Trophoblast cell (in vitro differentiated cells and primary cell): ENCODE measurements at regions not wholly inside any gene's neighbourhood (a gene's known extent, or its start where the extent isn't known, plus 50 kb on each side); places are given as distances from the start of the nearest gene placed in this dataset.

Experiments used
- DNase-seq, 2 donors: peaks; one replicate each; pipeline ENCODE4 v3.0.0-alpha.2; 2016
- H2AFZ ChIP-seq: 2 replicates; pipeline ENCODE4 v1.6.1; 2013; ENCODE audit warnings: low read length, moderate library complexity, mild to moderate bottlenecking; ENCODE audit not compliant: insufficient read depth, poor library complexity
- H2AK5ac ChIP-seq: 2 replicates; pipeline ENCODE4 v1.6.1; 2013; ENCODE audit warnings: mild to moderate bottlenecking, low read length
- H2BK120ac ChIP-seq: 2 replicates; pipeline ENCODE4 v1.6.1; 2013; ENCODE audit warnings: low read length, mild to moderate bottlenecking, moderate library complexity; ENCODE audit not compliant: insufficient read depth, poor library complexity
- H2BK12ac ChIP-seq: 2 replicates; pipeline ENCODE4 v1.6.1; 2013; ENCODE audit warnings: mild to moderate bottlenecking, low read length, moderate library complexity
- H2BK5ac ChIP-seq: 2 replicates; pipeline ENCODE4 v1.6.1; 2013; ENCODE audit warnings: low read length, low read depth, moderate library complexity, mild to moderate bottlenecking; ENCODE audit not compliant: poor library complexity
- H3K14ac ChIP-seq: 2 replicates; pipeline ENCODE4 v1.6.1; 2013; ENCODE audit warnings: mild to moderate bottlenecking, low read length
- H3K18ac ChIP-seq: 2 replicates; pipeline ENCODE4 v1.6.1; 2013; ENCODE audit warnings: mild to moderate bottlenecking, low read length
- H3K23ac ChIP-seq: 2 replicates; pipeline ENCODE4 v1.6.1; 2013; ENCODE audit warnings: low read length
- H3K27ac ChIP-seq: 2 replicates; pipeline ENCODE4 v1.5.1; 2013; ENCODE audit warnings: low read depth, mild to moderate bottlenecking, inconsistent platforms, low read length, moderate library complexity
- H3K27me3 ChIP-seq: 2 replicates; pipeline ENCODE4 v1.6.1; 2013; ENCODE audit warnings: inconsistent platforms, mild to moderate bottlenecking, low read length, moderate library complexity; ENCODE audit not compliant: insufficient read depth
- H3K36me3 ChIP-seq, 2 experiments: 1 replicate in 1 of 2; 2 replicates in 1 of 2; pipeline ENCODE4 v1.6.1; 2013; ENCODE audit warnings: low read length in 2 of 2, mild to moderate bottlenecking in 2 of 2, moderate library complexity in 1 of 2; ENCODE audit not compliant: insufficient read depth in 2 of 2, control insufficient read depth in 1 of 2
- H3K4ac ChIP-seq: 2 replicates; pipeline ENCODE4 v1.6.1; 2013; ENCODE audit warnings: low read depth, mild to moderate bottlenecking, low read length, moderate library complexity
- H3K4me1 ChIP-seq, 2 experiments: 1 replicate in 1 of 2; 2 replicates in 1 of 2; pipeline ENCODE4 v1.6.1; 2013; ENCODE audit warnings: low read length in 2 of 2, mild to moderate bottlenecking in 2 of 2, moderate library complexity in 1 of 2; ENCODE audit not compliant: insufficient read depth in 2 of 2, control insufficient read depth in 1 of 2
- H3K4me2 ChIP-seq: 2 replicates; pipeline ENCODE4 v1.6.1; 2013; ENCODE audit warnings: inconsistent platforms, mild to moderate bottlenecking, low read length, moderate library complexity
- H3K4me3 ChIP-seq: 2 replicates; pipeline ENCODE4 v1.5.1; 2013; ENCODE audit warnings: mild to moderate bottlenecking, low read depth, low read length, inconsistent platforms
- H3K79me1 ChIP-seq: one replicate; pipeline ENCODE4 v1.6.1; 2013; ENCODE audit warnings: low read length
- H3K79me2 ChIP-seq: 2 replicates; pipeline ENCODE4 v1.6.1; 2013; ENCODE audit warnings: low read length, mild to moderate bottlenecking; ENCODE audit not compliant: control insufficient read depth, insufficient read depth, poor library complexity
- H3K9ac ChIP-seq: 2 replicates; pipeline ENCODE4 v1.6.1; 2013; ENCODE audit warnings: mild to moderate bottlenecking, low read length
- H3K9me3 ChIP-seq: 2 replicates; pipeline ENCODE4 v1.6.1; 2013; ENCODE audit warnings: low read depth, mild to moderate bottlenecking, control low read depth, inconsistent platforms, low read length; ENCODE audit not compliant: insufficient read depth
- H4K12ac ChIP-seq: 2 replicates; pipeline ENCODE4 v1.6.1; 2013; ENCODE audit warnings: low read depth, mild to moderate bottlenecking, low read length, moderate library complexity
- H4K8ac ChIP-seq: 2 replicates; pipeline ENCODE4 v1.6.1; 2013; ENCODE audit warnings: low read depth, mild to moderate bottlenecking, low read length, moderate library complexity
- H4K91ac ChIP-seq: one replicate; pipeline ENCODE4 v1.6.1; 2013; ENCODE audit warnings: low read depth, mild to moderate bottlenecking, low read length, moderate library complexity
- WGBS: extraction: QIAGEN DNeasy Blood & Tissue Kit; methylation state at CpG from one replicate; pipeline ENCODE4 v1.1.7; 2013; ENCODE audit warnings: missing lambda C conversion rate; ENCODE audit not compliant: insufficient read length, insufficient coverage; ENCODE audit errors: extremely low coverage; 5-methylcytosine and 5-hydroxymethylcytosine counted together

DNA sequence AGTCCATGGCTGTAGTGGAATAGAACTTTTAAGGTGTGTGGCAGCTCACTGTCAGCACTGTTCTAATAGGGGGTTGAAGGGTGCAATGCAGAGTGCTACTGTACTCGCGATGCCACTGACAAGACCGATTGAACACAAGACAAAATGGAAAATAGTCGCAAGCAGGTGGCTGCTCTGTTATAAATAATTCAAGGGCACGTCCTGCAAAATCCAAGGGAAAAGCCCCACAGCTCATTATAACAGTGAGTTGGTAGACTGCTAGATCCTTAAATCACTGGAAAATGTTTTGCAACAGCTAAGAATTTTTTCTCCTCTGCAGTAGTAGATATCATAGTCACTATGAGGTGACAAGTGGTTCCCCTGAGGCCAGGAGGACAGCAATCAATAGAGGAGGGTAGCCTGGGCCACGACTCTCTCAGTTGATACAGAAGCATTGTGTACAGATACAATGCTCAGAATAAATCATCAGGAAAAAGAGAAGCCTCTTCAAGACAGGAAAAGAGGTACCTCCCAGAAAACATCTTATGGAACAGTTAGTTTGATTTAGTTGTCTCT is 926.3 kb downstream of the TLE4 start:
- Histone ChIP-seq H3K27me3 (no peaks in the 10 kb centered on the region), H3K18ac (no peak overlapping the region), H3K27ac (no peak overlapping the region), H4K91ac (no peak overlapping the region), H2BK120ac (no peak overlapping the region), H3K4me1 (no peaks in the 10 kb centered on the region), H3K4ac (no peak overlapping the region), H3K79me1 (no peaks in the 10 kb centered on the region), H3K4me2 (no peak overlapping the region), H3K79me2 (no peaks in the 10 kb centered on the region), H3K4me3 (no peak overlapping the region), H2AK5ac (no peak overlapping the region), H2BK12ac (no peak overlapping the region), H2AFZ (no peak overlapping the region), H3K9ac (no peak overlapping the region), H4K8ac (no peak overlapping the region), H3K9me3 (no peaks in the 10 kb centered on the region), H3K36me3 (no peaks in the 10 kb centered on the region), H3K14ac (no peak overlapping the region), H3K23ac (no peak overlapping the region), H2BK5ac (no peak overlapping the region), H4K12ac (no peak overlapping the region)
- DNase-seq, result no peak
- WGBS, result no CpG with 5 or more reads among the region's 6 CpGs

DNA sequence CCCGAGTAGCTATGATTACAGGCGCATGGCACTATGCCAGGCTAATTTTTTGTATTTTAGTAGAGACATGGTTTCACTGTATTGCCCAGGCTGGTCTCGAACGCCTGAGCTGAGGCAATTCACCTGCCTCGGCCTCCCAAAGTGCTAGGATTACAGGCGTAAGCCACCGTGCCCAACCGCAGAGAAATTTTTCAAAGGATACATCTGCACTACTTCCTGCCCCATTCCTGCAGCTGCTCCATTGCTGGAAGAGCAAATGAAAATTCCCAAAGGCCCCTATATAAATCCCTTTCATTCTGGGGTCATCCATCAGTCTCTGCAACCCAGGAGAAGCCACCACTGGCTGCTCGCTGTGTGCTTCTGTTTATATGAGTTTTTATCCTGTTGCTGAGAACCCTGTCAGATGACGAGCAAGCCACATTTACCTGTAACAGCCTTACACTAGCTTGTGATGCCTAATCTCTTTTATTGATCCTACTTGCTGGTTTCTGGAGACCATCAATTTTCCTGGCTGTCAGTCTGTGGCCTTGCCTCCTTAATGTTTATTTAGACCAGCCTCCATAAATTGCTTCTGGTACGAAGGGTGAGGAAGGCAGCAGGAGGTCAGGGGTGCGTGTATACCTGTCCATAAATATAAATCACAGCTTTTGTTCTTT is 925.3 kb downstream of the TLE4 start:
- Histone ChIP-seq H2BK12ac (no peak overlapping the region), H2BK120ac (no peak overlapping the region), H3K27me3 (no peaks in the 10 kb centered on the region), H3K9me3 (no peaks in the 10 kb centered on the region), H3K4me1 (no peaks in the 10 kb centered on the region), H2AK5ac (no peak overlapping the region), H2BK5ac (no peak overlapping the region), H4K91ac (no peak overlapping the region), H3K79me1 (no peaks in the 10 kb centered on the region), H3K9ac (no peak overlapping the region), H2AFZ (no peak overlapping the region), H4K12ac (no peak overlapping the region), H3K23ac (no peak overlapping the region), H3K4me3 (no peak overlapping the region), H3K36me3 (no peaks in the 10 kb centered on the region), H4K8ac (no peak overlapping the region), H3K4me2 (no peak overlapping the region), H3K79me2 (no peaks in the 10 kb centered on the region), H3K18ac (no peak overlapping the region), H3K14ac (no peak overlapping the region), H3K27ac (no peak overlapping the region), H3K4ac (no peak overlapping the region)
- DNase-seq, result no peak
- no CpG with 5 or more reads among the region's 12 CpGs for WGBS

DNA sequence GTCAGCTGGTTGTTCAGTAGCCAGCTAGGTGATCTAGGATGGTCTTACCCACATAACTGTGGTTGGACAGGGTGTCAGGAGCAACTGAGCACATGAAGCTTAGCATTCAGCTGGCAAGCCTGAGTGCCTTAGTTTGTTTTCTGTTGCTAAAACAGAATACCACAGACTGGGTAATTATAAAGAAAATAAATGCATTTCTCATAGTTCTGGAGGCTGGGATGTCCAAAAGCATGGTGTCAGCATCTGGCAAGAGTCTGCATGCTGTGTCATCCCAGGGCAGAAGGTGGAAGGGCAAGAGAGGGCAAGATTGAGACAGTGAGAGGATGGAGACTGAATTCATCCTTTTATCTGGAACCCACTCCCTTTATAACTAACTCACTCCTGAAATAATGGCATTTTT is 921.5 kb downstream of the TLE4 start:
- no peak overlapping the region for H3K23ac ChIP-seq
- H4K8ac ChIP-seq, result no peak overlapping the region
- H3K27ac ChIP-seq, result no peak overlapping the region
- H3K18ac ChIP-seq, result no peak overlapping the region
- no peaks in the 10 kb centered on the region for H3K79me1 ChIP-seq
- H2BK12ac ChIP-seq, result no peak overlapping the region
- H3K4ac ChIP-seq, result no peak overlapping the region
- no peak overlapping the region for H4K12ac ChIP-seq
- H3K27me3 ChIP-seq, result no peaks in the 10 kb centered on the region
- H3K9ac ChIP-seq, result no peak overlapping the region
- no peak overlapping the region for H2BK5ac ChIP-seq
- H4K91ac ChIP-seq, result no peak overlapping the region
- no peak overlapping the region for H2AK5ac ChIP-seq
- H2AFZ ChIP-seq, result no peak overlapping the region
- no peak overlapping the region for H3K14ac ChIP-seq
- H3K4me2 ChIP-seq, result no peak overlapping the region
- no peaks in the 10 kb centered on the region for H3K36me3 ChIP-seq
- H3K9me3 ChIP-seq, result no peaks in the 10 kb centered on the region
- H2BK120ac ChIP-seq, result no peak overlapping the region
- no peaks in the 10 kb centered on the region for H3K79me2 ChIP-seq
- H3K4me1 ChIP-seq, result no peaks in the 10 kb centered on the region
- no peak overlapping the region for H3K4me3 ChIP-seq
- no peak for DNase-seq

DNA sequence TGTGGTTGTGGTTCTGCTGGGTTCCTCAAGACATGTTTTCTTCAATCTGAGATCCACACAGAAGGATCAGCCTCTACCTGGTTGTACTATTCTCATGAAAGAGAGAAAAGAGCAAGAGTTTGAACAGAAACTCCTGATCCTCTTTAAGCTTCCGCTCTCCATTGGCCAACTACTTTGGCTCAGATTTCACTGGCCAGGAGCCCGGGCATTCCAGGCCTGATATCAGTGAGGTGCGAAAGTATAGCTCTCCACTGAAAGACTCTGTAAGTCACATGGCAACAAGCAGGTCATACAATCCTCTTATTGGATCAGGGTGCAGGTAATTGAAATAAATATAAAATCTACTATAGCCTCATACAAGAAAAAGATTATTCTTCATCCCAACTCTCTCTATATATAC is 920.5 kb downstream of the TLE4 start:
- no peak overlapping the region for H2BK120ac ChIP-seq
- H3K79me2 ChIP-seq, result no peaks in the 10 kb centered on the region
- no peak overlapping the region for H3K18ac ChIP-seq
- no peak overlapping the region for H3K27ac ChIP-seq
- no peak overlapping the region for H3K4me3 ChIP-seq
- no peak overlapping the region for H2AK5ac ChIP-seq
- no peak overlapping the region for H3K4me2 ChIP-seq
- no peak overlapping the region for H2AFZ ChIP-seq
- H2BK5ac ChIP-seq, result no peak overlapping the region
- H3K9ac ChIP-seq, result no peak overlapping the region
- no peak overlapping the region for H2BK12ac ChIP-seq
- H3K27me3 ChIP-seq, result no peaks in the 10 kb centered on the region
- no peak overlapping the region for H4K12ac ChIP-seq
- no peaks in the 10 kb centered on the region for H3K9me3 ChIP-seq
- no CpG with 5 or more reads among the region's 3 CpGs for WGBS
- no peak overlapping the region for H3K4ac ChIP-seq
- H4K91ac ChIP-seq, result no peak overlapping the region
- H3K36me3 ChIP-seq, result no peaks in the 10 kb centered on the region
- no peaks in the 10 kb centered on the region for H3K79me1 ChIP-seq
- no peak for DNase-seq
- H4K8ac ChIP-seq, result no peak overlapping the region
- no peaks in the 10 kb centered on the region for H3K4me1 ChIP-seq
- no peak overlapping the region for H3K14ac ChIP-seq
- no peak overlapping the region for H3K23ac ChIP-seq
